MM.1S (cell line): ENCODE measurements at regions not wholly inside any gene's neighbourhood (a gene's known extent, or its start where the extent isn't known, plus 50 kb on each side); places are given as distances from the start of the nearest gene placed in this dataset.

ENCODE experiments used
- EZH2 ChIP-seq: fragments of 300-600 bp; sonication (generic); optimal IDR thresholded peaks from 2 replicates; pipeline ENCODE3; 2017; ENCODE audit warnings: low read depth, mild to moderate bottlenecking, antibody characterized with exemption, low read length, mixed read lengths
- EZH2phosphoT487 ChIP-seq: fragments of 300-600 bp; sonication (generic); IDR thresholded peaks from 2 replicates; pipeline ENCODE4 v1.6.1; 2018; ENCODE audit warnings: antibody characterized with exemption, low read length
- TF ChIP-seq, protein P1 (sequence below): fragments of 300-600 bp; sonication (generic); IDR thresholded peaks from 2 replicates; pipeline ENCODE4 v1.5.1; 2016; ENCODE audit warnings: antibody characterized with exemption, low read length, mixed read lengths

DNA sequence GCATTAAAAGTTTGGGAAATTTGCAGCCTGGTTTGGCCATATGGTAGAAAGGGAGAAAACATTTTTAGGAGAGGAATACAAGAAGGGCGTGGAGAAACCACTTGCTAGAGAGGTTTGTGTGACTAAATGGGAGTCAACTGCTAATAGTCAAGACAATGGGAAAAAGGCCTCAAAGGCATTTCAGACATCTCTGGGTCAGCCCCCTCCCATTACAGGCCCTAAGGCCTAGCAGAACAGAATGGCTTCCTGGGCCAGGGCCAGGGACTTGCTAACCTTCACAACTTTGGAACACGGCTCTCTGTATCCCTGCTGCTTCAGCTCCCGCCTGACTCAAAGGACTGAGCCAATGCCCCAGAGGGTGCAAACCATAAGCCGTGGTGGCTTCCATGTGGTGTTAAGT is 752.3 kb upstream of the ADAMTS5 start:
- TF ChIP-seq, protein P1, sequence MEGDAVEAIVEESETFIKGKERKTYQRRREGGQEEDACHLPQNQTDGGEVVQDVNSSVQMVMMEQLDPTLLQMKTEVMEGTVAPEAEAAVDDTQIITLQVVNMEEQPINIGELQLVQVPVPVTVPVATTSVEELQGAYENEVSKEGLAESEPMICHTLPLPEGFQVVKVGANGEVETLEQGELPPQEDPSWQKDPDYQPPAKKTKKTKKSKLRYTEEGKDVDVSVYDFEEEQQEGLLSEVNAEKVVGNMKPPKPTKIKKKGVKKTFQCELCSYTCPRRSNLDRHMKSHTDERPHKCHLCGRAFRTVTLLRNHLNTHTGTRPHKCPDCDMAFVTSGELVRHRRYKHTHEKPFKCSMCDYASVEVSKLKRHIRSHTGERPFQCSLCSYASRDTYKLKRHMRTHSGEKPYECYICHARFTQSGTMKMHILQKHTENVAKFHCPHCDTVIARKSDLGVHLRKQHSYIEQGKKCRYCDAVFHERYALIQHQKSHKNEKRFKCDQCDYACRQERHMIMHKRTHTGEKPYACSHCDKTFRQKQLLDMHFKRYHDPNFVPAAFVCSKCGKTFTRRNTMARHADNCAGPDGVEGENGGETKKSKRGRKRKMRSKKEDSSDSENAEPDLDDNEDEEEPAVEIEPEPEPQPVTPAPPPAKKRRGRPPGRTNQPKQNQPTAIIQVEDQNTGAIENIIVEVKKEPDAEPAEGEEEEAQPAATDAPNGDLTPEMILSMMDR: no peak
- TF ChIP-seq EZH2: no peak
- no peak for TF ChIP-seq EZH2phosphoT487
